Activated naive CD4-positive, alpha-beta T cell treated with anti-CD3 and anti-CD28 coated beads for 36 hours (primary cell): ENCODE measurements at regions not wholly inside any gene's neighbourhood (a gene's known extent, or its start where the extent isn't known, plus 50 kb on each side); places are given as distances from the start of the nearest gene placed in this dataset.

Experiments used
- CTCF ChIA-PET: fragments of 350-600 bp; sonication (Branson Sonifier 250); formaldehyde crosslinking; loops from one replicate; lab custom pipeline; 2021; ENCODE audit warnings: antibody characterized with exemption; lab: Charles Lee
- DNase-seq: peaks from one replicate; pipeline ENCODE4 v3.0.0-alpha.2; 2020
- H3K27ac Mint-ChIP-seq: one replicate; pipeline ENCODE4 v1.8.0; 2021; ENCODE audit warnings: mild to moderate bottlenecking, mixed read lengths
- H3K27me3 Mint-ChIP-seq: one replicate; pipeline ENCODE4 v1.8.0; 2021; ENCODE audit warnings: low read depth, mixed read lengths
- H3K36me3 Mint-ChIP-seq: one replicate; pipeline ENCODE4 v1.8.0; 2021; ENCODE audit warnings: low read depth, mixed read lengths
- H3K4me1 Mint-ChIP-seq: one replicate; pipeline ENCODE4 v1.8.0; 2021; ENCODE audit warnings: low read depth, mixed read lengths
- H3K4me3 Mint-ChIP-seq: one replicate; pipeline ENCODE4 v1.8.0; 2021; ENCODE audit warnings: mild to moderate bottlenecking, moderate library complexity, mixed read lengths
- H3K9me3 Mint-ChIP-seq: one replicate; pipeline ENCODE4 v1.8.0; 2021; ENCODE audit warnings: mixed read lengths
- intact Hi-C: fragments of 100-400 bp; cut with micrococcal nuclease; formaldehyde crosslinking; loops from one replicate; pipeline ENCODE4 v1.15.1; 2023

DNA sequence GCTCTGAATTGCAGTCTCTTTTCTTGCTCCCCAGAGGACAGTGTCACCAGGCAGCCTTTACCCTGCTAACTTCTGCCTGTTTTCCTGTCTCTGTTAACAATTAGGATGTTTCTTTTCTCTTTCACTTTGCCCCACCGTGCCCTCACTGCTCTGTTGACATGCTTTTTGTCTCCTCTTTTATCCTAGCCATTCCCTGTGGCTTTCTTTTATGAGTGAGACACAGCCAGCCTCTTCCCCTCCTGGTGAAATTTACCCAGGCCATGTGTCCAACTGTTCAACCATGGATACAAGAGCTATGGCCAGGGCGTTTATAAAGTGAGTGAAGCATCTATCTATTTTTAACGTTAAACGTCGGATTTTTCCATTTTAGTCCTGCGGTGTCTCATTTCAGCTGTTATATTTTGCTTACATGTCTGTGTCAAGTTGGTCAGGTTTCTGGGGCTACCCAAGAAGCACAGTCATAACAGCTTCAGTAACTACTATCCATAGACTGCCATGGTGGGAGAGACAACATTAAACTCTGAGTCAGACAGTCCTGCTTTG is 443.2 kb upstream of the AZI2 start:
- H3K27ac Mint-ChIP-seq, result no peak overlapping the region
- no peak for DNase-seq
- no peak overlapping the region for H3K4me3 Mint-ChIP-seq
- intact Hi-C loops, result no loop called here
- CTCF ChIA-PET, result no interaction called here
- H3K9me3 Mint-ChIP-seq, result no peaks in the 10 kb centered on the region
- no peaks in the 10 kb centered on the region for H3K36me3 Mint-ChIP-seq
- H3K4me1 Mint-ChIP-seq, result no peaks in the 10 kb centered on the region
- H3K27me3 Mint-ChIP-seq, result no peaks in the 10 kb centered on the region

- intact Hi-C loops, result no loop called here
- Mint-ChIP-seq H3K27me3 (no peaks in the 10 kb centered on the region), H3K9me3 (no peaks in the 10 kb centered on the region), H3K4me1 (no peaks in the 10 kb centered on the region), H3K27ac (no peak overlapping the region), H3K4me3 (no peak overlapping the region), H3K36me3 (no peaks in the 10 kb centered on the region)
- CTCF ChIA-PET, result interaction anchor here (0.7 kb wide), 1 partner anchor 339 kb away, joined by 3 read pairs; no protein-coding TSS in a partner anchor
- no peak for DNase-seq
Observed at GRCh38 chr3:28792604-28793003, 444.0 kb upstream of the AZI2 start.

GRCh38 chr3:28799084-28799483 is 450.5 kb upstream of the AZI2 start:
- Mint-ChIP-seq H3K27ac (no peak overlapping the region), H3K27me3 (no peaks in the 10 kb centered on the region), H3K4me3 (no peak overlapping the region), H3K4me1 (no peaks in the 10 kb centered on the region), H3K9me3 (no peaks in the 10 kb centered on the region), H3K36me3 (no peaks in the 10 kb centered on the region)
- CTCF ChIA-PET, result no interaction called here
- intact Hi-C loops, result no loop called here
- no peak for DNase-seq

- no peaks in the 10 kb centered on the region for H3K27me3 Mint-ChIP-seq
- DNase-seq, result no peak
- no peaks in the 10 kb centered on the region for H3K36me3 Mint-ChIP-seq
- H3K9me3 Mint-ChIP-seq, result no peaks in the 10 kb centered on the region
- H3K4me3 Mint-ChIP-seq, result no peak overlapping the region
- CTCF ChIA-PET, result no interaction called here
- H3K27ac Mint-ChIP-seq, result no peak overlapping the region
- intact Hi-C loops, result no loop called here
- no peaks in the 10 kb centered on the region for H3K4me1 Mint-ChIP-seq
Observed at GRCh38 chr3:28800203-28800602, 451.6 kb upstream of the AZI2 start.

GRCh38 chr3:28808068-28808467 is 459.4 kb upstream of the AZI2 start:
- no peak overlapping the region for H3K4me3 Mint-ChIP-seq
- H3K4me1 Mint-ChIP-seq, result no peaks in the 10 kb centered on the region
- H3K36me3 Mint-ChIP-seq, result no peaks in the 10 kb centered on the region
- intact Hi-C loops, result no loop called here
- H3K27me3 Mint-ChIP-seq, result no peaks in the 10 kb centered on the region
- DNase-seq, result no peak
- H3K27ac Mint-ChIP-seq, result no peak overlapping the region
- CTCF ChIA-PET, result no interaction called here
- H3K9me3 Mint-ChIP-seq, result peaks cover 2% of the 10 kb centered on the region

DNA sequence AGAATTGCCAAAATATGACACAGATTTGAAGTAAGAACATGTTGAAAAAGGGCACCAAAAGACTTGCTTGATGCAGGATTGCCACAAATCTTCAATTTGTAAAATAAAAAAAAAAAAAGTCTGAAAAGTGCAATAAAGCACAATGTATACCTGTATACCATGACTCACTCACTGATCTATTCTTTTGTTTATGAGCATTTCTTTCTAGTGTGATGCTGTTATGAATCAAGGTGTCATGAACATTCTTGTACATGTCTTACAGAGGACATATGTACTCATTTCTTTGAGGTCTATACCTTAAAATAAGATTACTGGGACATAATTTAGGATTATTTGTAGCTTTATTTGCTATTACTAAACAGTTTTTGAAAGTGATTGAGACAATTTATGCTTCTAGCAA is 464.9 kb upstream of the RBMS3 start:
- no peak overlapping the region for H3K27ac Mint-ChIP-seq
- H3K36me3 Mint-ChIP-seq, result no peaks in the 10 kb centered on the region
- intact Hi-C loops, result no loop called here
- CTCF ChIA-PET, result no interaction called here
- no peaks in the 10 kb centered on the region for H3K4me1 Mint-ChIP-seq
- no peak overlapping the region for H3K4me3 Mint-ChIP-seq
- DNase-seq, result no peak
- no peaks in the 10 kb centered on the region for H3K9me3 Mint-ChIP-seq
- H3K27me3 Mint-ChIP-seq, result no peaks in the 10 kb centered on the region

DNA sequence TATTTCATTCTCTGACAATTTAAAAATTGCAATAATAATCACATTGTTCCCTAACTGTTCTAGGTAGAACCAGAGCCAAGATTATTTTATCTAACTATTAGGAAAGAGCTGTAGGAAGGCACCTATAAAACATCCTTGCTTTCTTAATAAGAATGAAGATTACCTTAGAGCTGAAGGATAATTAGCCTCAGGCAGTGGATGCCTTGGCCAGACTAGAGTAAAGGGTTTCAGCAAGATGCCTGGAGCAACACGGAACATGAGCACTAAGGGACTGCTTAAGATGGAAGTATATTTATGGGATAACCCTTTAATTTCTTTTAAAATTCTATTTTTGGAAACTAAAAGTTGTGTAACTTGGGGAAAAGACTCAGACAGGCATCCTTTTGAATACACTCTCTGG is 456.6 kb upstream of the RBMS3 start:
- Mint-ChIP-seq H3K4me1 (no peaks in the 10 kb centered on the region), H3K36me3 (no peaks in the 10 kb centered on the region), H3K9me3 (no peaks in the 10 kb centered on the region), H3K27ac (no peak overlapping the region), H3K4me3 (no peak overlapping the region), H3K27me3 (peaks cover 2% of the 10 kb centered on the region)
- no peak for DNase-seq
- intact Hi-C loops, result no loop called here
- CTCF ChIA-PET, result no interaction called here

GRCh38 chr3:28826840-28827239 is 454.0 kb upstream of the RBMS3 start:
- peaks cover 2% of the 10 kb centered on the region for H3K27me3 Mint-ChIP-seq
- no peaks in the 10 kb centered on the region for H3K36me3 Mint-ChIP-seq
- intact Hi-C loops, result no loop called here
- DNase-seq, result no peak
- H3K4me1 Mint-ChIP-seq, result no peaks in the 10 kb centered on the region
- CTCF ChIA-PET, result interaction anchor here (0.6 kb wide), 1 partner anchor 64 kb away, joined by 3 read pairs; no protein-coding TSS in a partner anchor
- no peak overlapping the region for H3K27ac Mint-ChIP-seq
- H3K9me3 Mint-ChIP-seq, result peaks cover 5% of the 10 kb centered on the region
- no peak overlapping the region for H3K4me3 Mint-ChIP-seq

DNA sequence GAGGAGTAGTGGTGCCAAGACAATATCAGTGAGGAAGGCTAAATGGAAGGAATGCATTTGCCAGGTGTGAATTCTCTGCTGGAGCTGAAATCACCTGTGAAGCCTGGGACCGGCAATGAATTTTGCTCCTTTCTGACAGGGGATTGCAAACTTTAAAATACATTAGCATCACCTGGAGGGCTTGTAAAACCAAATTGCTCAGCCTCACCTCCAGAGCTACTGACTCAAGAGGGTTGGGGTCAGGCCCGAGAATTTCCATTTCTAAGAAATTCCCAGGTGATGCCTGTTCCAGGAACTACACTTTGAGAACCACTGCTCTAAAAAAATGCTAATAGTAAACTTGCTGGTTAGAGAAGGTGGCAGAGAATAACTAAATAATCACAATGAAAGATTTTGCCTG is 445.6 kb upstream of the RBMS3 start:
- no peaks in the 10 kb centered on the region for H3K36me3 Mint-ChIP-seq
- no peak overlapping the region for H3K27ac Mint-ChIP-seq
- no peaks in the 10 kb centered on the region for H3K27me3 Mint-ChIP-seq
- H3K9me3 Mint-ChIP-seq, result peaks cover 5% of the 10 kb centered on the region
- CTCF ChIA-PET, result interaction anchor here (0.7 kb wide), 1 partner anchor 147 kb away, joined by 3 read pairs; no protein-coding TSS in a partner anchor
- no peaks in the 10 kb centered on the region for H3K4me1 Mint-ChIP-seq
- no peak overlapping the region for H3K4me3 Mint-ChIP-seq
- DNase-seq, result no peak
- intact Hi-C loops, result no loop called here

DNA sequence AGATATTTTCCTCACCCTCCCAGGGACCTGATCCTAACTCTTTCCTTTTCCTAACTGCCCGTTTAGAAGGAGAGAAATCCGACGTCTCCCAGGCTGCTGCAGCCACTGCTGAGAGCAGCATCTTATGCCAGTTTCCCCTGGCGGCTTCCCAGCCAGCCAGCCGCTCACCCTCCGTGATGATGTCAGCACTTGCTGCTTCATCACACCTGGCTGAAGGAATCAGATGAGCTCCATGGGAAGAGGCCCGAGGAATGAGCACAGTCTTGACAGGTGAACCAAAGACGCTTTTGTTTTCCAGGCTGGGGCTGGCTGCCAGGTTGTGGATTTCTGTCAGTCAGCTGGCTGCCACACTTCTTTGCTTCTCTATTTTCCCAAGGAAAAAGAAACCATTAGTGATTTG is 445.1 kb upstream of the RBMS3 start:
- no peak for DNase-seq
- Mint-ChIP-seq H3K9me3 (peaks cover 1% of the 10 kb centered on the region), H3K36me3 (no peaks in the 10 kb centered on the region), H3K4me3 (no peak overlapping the region), H3K4me1 (peaks cover 3% of the 10 kb centered on the region), H3K27ac (no peak overlapping the region), H3K27me3 (no peaks in the 10 kb centered on the region)
- intact Hi-C loops, result no loop called here
- CTCF ChIA-PET, result interaction anchor here (0.7 kb wide), 1 partner anchor 147 kb away, joined by 3 read pairs; no protein-coding TSS in a partner anchor

DNA sequence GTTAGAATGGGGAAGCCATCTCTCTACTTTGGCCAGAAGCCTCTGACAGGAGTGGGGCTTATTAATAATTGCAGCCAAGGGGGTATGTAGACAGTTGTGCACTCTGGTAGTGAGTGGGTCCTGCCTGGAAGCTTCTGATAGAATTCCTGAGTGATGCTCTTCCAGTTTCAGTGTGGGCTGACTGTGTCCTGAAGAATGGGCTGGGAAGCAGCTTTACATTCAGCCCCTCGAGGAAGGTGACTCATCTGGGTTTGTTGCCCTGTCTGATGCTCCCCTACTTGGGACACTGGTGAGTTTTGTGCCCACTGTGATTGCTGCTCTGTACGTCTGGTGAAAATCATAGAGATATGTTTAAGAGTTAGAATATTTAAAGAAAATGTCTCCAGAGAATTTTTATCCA is 444.7 kb upstream of the RBMS3 start:
- no peaks in the 10 kb centered on the region for H3K36me3 Mint-ChIP-seq
- no peaks in the 10 kb centered on the region for H3K27me3 Mint-ChIP-seq
- no peak overlapping the region for H3K27ac Mint-ChIP-seq
- intact Hi-C loops, result no loop called here
- DNase-seq, result no peak
- no peaks in the 10 kb centered on the region for H3K9me3 Mint-ChIP-seq
- H3K4me3 Mint-ChIP-seq, result no peak overlapping the region
- CTCF ChIA-PET, result interaction anchor here (0.7 kb wide), 1 partner anchor 146 kb away, joined by 3 read pairs; no protein-coding TSS in a partner anchor
- H3K4me1 Mint-ChIP-seq, result peaks cover 5% of the 10 kb centered on the region

DNA sequence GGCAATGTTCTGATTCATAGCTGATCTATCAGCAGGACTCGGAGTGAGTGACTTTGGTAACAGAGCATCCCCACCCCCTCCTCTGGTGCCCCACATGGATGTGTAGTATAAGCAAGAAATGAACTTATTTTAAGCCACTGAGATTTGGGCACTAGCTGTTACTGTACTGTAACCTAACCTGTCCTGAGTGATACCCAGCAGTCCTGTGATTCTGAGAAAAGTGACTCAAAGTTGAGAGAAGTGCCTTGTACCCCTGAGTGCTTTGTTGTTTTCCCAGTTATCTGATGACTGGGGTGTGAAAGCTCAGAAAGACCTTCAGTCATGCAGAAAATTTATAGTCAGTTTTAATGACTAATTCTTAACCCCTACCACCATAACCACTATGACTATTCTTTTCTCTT is 439.9 kb upstream of the RBMS3 start:
- CTCF ChIA-PET, result interaction anchor here (0.6 kb wide), 1 partner anchor 1074 kb away, joined by 3 read pairs; no protein-coding TSS in a partner anchor
- Mint-ChIP-seq H3K36me3 (no peaks in the 10 kb centered on the region), H3K9me3 (no peaks in the 10 kb centered on the region), H3K27ac (no peak overlapping the region), H3K27me3 (peaks cover 2% of the 10 kb centered on the region), H3K4me1 (peaks cover 5% of the 10 kb centered on the region), H3K4me3 (no peak overlapping the region)
- DNase-seq, result peak; percentile 22
- intact Hi-C loops, result loop anchor here (1.0 to 2.0 kb wide), 3 partner anchors 94 to 443 kb away; no protein-coding TSS in a partner anchor

- H3K36me3 Mint-ChIP-seq, result no peaks in the 10 kb centered on the region
- no peak overlapping the region for H3K4me3 Mint-ChIP-seq
- H3K27me3 Mint-ChIP-seq, result peaks cover 2% of the 10 kb centered on the region
- intact Hi-C loops, result loop anchor here (1.0 to 2.0 kb wide), 3 partner anchors 94 to 443 kb away; no protein-coding TSS in a partner anchor
- H3K4me1 Mint-ChIP-seq, result peaks cover 5% of the 10 kb centered on the region
- no peaks in the 10 kb centered on the region for H3K9me3 Mint-ChIP-seq
- H3K27ac Mint-ChIP-seq, result no peak overlapping the region
- CTCF ChIA-PET, result interaction anchor here (0.6 kb wide), 1 partner anchor 1074 kb away, joined by 3 read pairs; no protein-coding TSS in a partner anchor
- no peak for DNase-seq
Observed at GRCh38 chr3:28841441-28841840, 439.4 kb upstream of the RBMS3 start.
